Loucy (cell line): ENCODE measurements at regions not wholly inside any gene's neighbourhood (a gene's known extent, or its start where the extent isn't known, plus 50 kb on each side); places are given as distances from the start of the nearest gene placed in this dataset.

Experiments
- H2AFZ ChIP-seq: fragments of 200-600 bp; sonication (generic); 2 replicates; pipeline ENCODE4 v1.6.0; 2016; ENCODE audit warnings: antibody characterized with exemption, mild to moderate bottlenecking, low read length, moderate library complexity
- H3F3A ChIP-seq: fragments of 200-600 bp; 2 replicates; pipeline ENCODE4 v1.6.0; 2016; ENCODE audit warnings: antibody characterized with exemption, low read depth, mild to moderate bottlenecking
- H3K27me3 ChIP-seq: fragments of 200-600 bp; sonication (generic); 2 replicates; pipeline ENCODE4 v1.6.1; 2014; ENCODE audit warnings: low read length, mild to moderate bottlenecking; ENCODE audit not compliant: insufficient read depth, poor library complexity, severe bottlenecking
- H3K36me3 ChIP-seq: fragments of 200-600 bp; sonication (generic); 2 replicates; pipeline ENCODE4 v1.6.1; 2016; ENCODE audit warnings: low read length; ENCODE audit not compliant: insufficient read depth
- H3K4me1 ChIP-seq: fragments of 200-600 bp; sonication (generic); 2 replicates; pipeline ENCODE4 v1.5.1; 2014; ENCODE audit warnings: low read length, mild to moderate bottlenecking; ENCODE audit not compliant: insufficient read depth, poor library complexity, severe bottlenecking
- H3K4me2 ChIP-seq: fragments of 200-600 bp; sonication (generic); 2 replicates; pipeline ENCODE4 v1.6.0; 2014; ENCODE audit warnings: antibody characterized with exemption, low read length, low read depth, mild to moderate bottlenecking; ENCODE audit not compliant: poor library complexity, severe bottlenecking
- H3K4me3 ChIP-seq: fragments of 200-600 bp; sonication (generic); 2 replicates; pipeline ENCODE4 v1.5.1; 2014; ENCODE audit warnings: low read length, mild to moderate bottlenecking, mixed read lengths; ENCODE audit not compliant: poor library complexity, severe bottlenecking
- H3K79me2 ChIP-seq: fragments of 200-600 bp; sonication (generic); 2 replicates; pipeline ENCODE4 v1.6.1; 2014; ENCODE audit warnings: low read length; ENCODE audit not compliant: insufficient read depth
- H3K9ac ChIP-seq: fragments of 200-600 bp; sonication (generic); 2 replicates; pipeline ENCODE4 v1.6.0; 2014; ENCODE audit warnings: mild to moderate bottlenecking, low read depth, low read length, moderate library complexity; ENCODE audit not compliant: poor library complexity, severe bottlenecking
- H3K9me2 ChIP-seq: fragments of 200-600 bp; sonication (generic); replicated peaks from 2 replicates; pipeline ENCODE4 v1.6.1; 2016; ENCODE audit warnings: low read depth, low read length, mixed read lengths
- H3K9me3 ChIP-seq: fragments of 200-600 bp; sonication (generic); 2 replicates; pipeline ENCODE4 v1.6.1; 2014; ENCODE audit warnings: mild to moderate bottlenecking, antibody characterized with exemption, low read length, low read depth; ENCODE audit not compliant: insufficient read depth
- H4K20me1 ChIP-seq: fragments of 200-600 bp; sonication (generic); 2 replicates; pipeline ENCODE4 v1.6.0; 2014; ENCODE audit warnings: antibody characterized with exemption, low read length, mild to moderate bottlenecking; ENCODE audit not compliant: insufficient read depth, poor library complexity, severe bottlenecking
- EZH2phosphoT487 ChIP-seq: fragments of 200-600 bp; IDR thresholded peaks from 2 replicates; pipeline ENCODE4 v1.6.1; 2018; ENCODE audit warnings: antibody characterized with exemption, mild to moderate bottlenecking, moderate library complexity, borderline replicate concordance
- TF ChIP-seq, protein P1 (sequence below): fragments of 200-600 bp; sonication (generic); conservative IDR thresholded peaks from 2 replicates; pipeline ENCODE4 v1.5.1; 2014; ENCODE audit warnings: mild to moderate bottlenecking, antibody characterized with exemption, low read length

DNA sequence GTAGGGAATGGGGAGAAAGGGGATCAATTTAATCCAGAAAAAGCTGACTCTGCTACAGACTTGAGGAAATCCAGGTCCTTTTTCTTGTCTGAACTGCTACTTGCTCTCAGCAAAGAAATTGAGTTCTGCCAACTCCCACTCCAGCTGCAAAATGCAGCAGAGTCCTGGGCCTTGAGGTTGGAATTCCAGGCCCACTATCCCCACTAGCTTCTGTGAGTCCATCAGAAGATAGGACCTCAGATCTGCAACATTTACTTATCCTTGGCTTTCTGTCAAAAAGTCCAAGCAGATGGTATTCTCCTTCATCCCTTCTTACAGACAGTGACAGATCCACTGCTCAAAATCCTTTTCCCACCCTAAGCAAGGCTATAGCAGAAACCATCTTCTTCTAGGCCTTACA, 219.2 kb downstream of the ARHGAP12 start:
- Histone ChIP-seq H3F3A (no peaks in the 10 kb centered on the region), H4K20me1 (no peaks in the 10 kb centered on the region), H3K9ac (no peak overlapping the region), H3K79me2 (no peaks in the 10 kb centered on the region), H3K9me3 (peaks cover 7% of the 10 kb centered on the region; the same call in 1 of the 2 replicates), H3K36me3 (no peaks in the 10 kb centered on the region), H3K9me2 (no peaks in the 10 kb centered on the region), H3K27me3 (no peaks in the 10 kb centered on the region), H3K4me2 (no peak overlapping the region), H3K4me3 (no peak overlapping the region), H3K4me1 (peaks cover 24% of the 10 kb centered on the region), H2AFZ (no peak overlapping the region)
- TF ChIP-seq EZH2phosphoT487: no peak
- TF ChIP-seq, protein P1, sequence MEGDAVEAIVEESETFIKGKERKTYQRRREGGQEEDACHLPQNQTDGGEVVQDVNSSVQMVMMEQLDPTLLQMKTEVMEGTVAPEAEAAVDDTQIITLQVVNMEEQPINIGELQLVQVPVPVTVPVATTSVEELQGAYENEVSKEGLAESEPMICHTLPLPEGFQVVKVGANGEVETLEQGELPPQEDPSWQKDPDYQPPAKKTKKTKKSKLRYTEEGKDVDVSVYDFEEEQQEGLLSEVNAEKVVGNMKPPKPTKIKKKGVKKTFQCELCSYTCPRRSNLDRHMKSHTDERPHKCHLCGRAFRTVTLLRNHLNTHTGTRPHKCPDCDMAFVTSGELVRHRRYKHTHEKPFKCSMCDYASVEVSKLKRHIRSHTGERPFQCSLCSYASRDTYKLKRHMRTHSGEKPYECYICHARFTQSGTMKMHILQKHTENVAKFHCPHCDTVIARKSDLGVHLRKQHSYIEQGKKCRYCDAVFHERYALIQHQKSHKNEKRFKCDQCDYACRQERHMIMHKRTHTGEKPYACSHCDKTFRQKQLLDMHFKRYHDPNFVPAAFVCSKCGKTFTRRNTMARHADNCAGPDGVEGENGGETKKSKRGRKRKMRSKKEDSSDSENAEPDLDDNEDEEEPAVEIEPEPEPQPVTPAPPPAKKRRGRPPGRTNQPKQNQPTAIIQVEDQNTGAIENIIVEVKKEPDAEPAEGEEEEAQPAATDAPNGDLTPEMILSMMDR: no peak

DNA sequence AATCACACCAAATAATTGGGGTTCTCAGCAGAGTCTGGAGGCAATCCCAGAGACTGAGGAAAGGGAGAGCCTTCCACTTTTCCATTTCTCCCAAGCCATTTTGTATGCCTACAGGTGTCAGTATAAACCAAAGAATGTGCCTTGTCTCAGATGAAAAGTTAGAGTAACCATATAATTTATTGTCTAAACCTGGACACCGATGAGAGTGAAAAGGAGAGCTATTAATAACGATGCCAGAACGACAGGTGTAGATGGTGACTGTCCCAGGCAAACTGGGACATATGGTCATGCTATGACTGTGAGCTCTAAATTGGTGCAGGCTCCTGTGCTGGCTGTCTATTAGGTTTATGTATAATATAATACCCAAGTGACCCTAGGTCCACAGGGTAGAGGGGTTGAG, 219.6 kb downstream of the ARHGAP12 start:
- Histone ChIP-seq H3K9ac (no peak overlapping the region), H3K9me2 (no peaks in the 10 kb centered on the region), H3K79me2 (no peaks in the 10 kb centered on the region), H3F3A (no peaks in the 10 kb centered on the region), H3K4me3 (no peak overlapping the region), H3K36me3 (no peaks in the 10 kb centered on the region), H4K20me1 (no peaks in the 10 kb centered on the region), H3K27me3 (no peaks in the 10 kb centered on the region), H3K4me2 (no peak overlapping the region), H2AFZ (no peak overlapping the region), H3K4me1 (peaks cover 24% of the 10 kb centered on the region), H3K9me3 (peaks cover 7% of the 10 kb centered on the region; the same call in 1 of the 2 replicates)
- TF ChIP-seq, protein P1: peak; percentile 34
- no peak for TF ChIP-seq EZH2phosphoT487

DNA sequence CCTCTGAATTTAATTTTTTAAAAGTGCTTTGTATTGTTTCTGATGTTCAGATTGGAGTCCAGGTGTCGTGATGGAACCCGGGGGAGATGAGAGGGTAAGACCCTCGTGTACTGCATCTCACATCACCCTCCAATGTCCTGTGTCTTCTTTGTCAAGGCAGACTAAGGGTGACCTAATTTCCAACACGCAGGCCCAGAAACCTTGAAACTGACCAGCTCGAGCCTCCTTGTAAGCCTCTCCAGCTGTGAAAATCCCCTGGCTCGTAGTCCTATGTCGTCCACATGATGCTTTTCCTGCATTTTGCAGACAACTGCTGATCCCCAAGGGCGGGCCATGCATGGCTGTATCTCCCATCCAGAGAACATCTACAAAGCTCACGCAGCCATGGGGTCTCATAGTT, 220.2 kb downstream of the ARHGAP12 start:
- Histone ChIP-seq H2AFZ (no peak overlapping the region), H3K4me1 (peaks cover 24% of the 10 kb centered on the region), H3K4me3 (no peak overlapping the region), H3F3A (no peaks in the 10 kb centered on the region), H3K9me3 (peaks cover 7% of the 10 kb centered on the region; the same call in 1 of the 2 replicates), H3K79me2 (no peaks in the 10 kb centered on the region), H3K9ac (peak overlapping the region; percentile 33), H3K4me2 (no peak overlapping the region), H3K9me2 (no peaks in the 10 kb centered on the region), H3K27me3 (no peaks in the 10 kb centered on the region), H3K36me3 (no peaks in the 10 kb centered on the region), H4K20me1 (no peaks in the 10 kb centered on the region)
- TF ChIP-seq, protein P1: no peak
- no peak for TF ChIP-seq EZH2phosphoT487
